H1 (cell line): ENCODE measurements at regions not wholly inside any gene's neighbourhood (a gene's known extent, or its start where the extent isn't known, plus 50 kb on each side); places are given as distances from the start of the nearest gene placed in this dataset.

Experiments used
- GABPA ChIP-seq: IDR thresholded peaks from 2 replicates; pipeline ENCODE4 v1.6.1; 2011; ENCODE audit warnings: mild to moderate bottlenecking, low read length, moderate library complexity, borderline replicate concordance; ENCODE audit not compliant: insufficient read depth

DNA sequence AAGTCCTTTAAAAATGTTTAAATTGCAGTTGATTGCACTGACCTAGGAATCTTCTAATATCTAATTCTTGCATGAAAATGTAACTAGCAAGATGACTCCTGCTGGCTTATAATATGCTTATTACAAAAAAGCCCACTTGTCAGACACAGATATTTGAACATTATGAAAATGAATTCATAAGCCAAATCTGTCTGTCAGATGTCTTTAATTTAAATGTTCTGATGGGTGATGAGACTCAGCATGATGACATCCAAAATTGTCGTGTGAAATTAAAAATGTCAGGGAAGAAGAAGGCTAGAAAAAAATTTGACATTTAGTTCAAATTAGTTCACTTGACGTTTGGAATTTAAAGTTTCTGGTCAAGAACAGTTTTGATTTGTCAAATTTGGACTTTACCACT, 277.8 kb downstream of the PHF14 start (continued):
- TF ChIP-seq GABPA, result no peak
